ENCODE measurements at regions not wholly inside any gene's neighbourhood (a gene's known extent, or its start where the extent isn't known, plus 50 kb on each side); places are given as distances from the start of the nearest gene placed in this dataset.

- no peak for TF ChIP-seq CTCF (IDR thresholded peaks at IDR 0.05; ENCODE audit: insufficient read depth, low read depth, low read length)
- Histone ChIP-seq H3K36me3 (ENCODE audit: control insufficient read depth, insufficient read depth, low read length) (no peaks in the 10 kb centered on the region), H3K4me3 (ENCODE audit: low read depth, low read length) (no peak overlapping the region), H3K27me3 (ENCODE audit: control insufficient read depth, insufficient read depth, low read length) (0 out of 2 replicates have a peak, but pooled peaks cover 3% of the 10 kb centered on the region)
- no peak for DNase-seq (ENCODE audit: low read depth)
- CTCF ChIA-PET: interaction anchor here (0.7 kb wide), 1 partner anchor 396 kb away, joined by 3 read pairs; no protein-coding TSS in a partner anchor
- POLR2A ChIA-PET: no interaction called here
Measured at GRCh38 chr14:61847861-61848260, 85.6 kb downstream of the SNAPC1 start.

- no peak for TF ChIP-seq CTCF (IDR thresholded peaks at IDR 0.05; ENCODE audit: insufficient read depth, low read depth, low read length)
- Histone ChIP-seq H3K4me3 (ENCODE audit: low read depth, low read length) (no peak overlapping the region), H3K27me3 (ENCODE audit: control insufficient read depth, insufficient read depth, low read length) (0 out of 2 replicates have a peak, but pooled peaks cover 3% of the 10 kb centered on the region), H3K36me3 (ENCODE audit: control insufficient read depth, insufficient read depth, low read length) (no peaks in the 10 kb centered on the region)
- DNase-seq (ENCODE audit: low read depth): no peak
- ChIA-PET POLR2A (no interaction called here), CTCF (no interaction called here)
Measured at GRCh38 chr14:61854898-61855297, 92.7 kb downstream of the SNAPC1 start.

GRCh38 chr14:61860294-61860918 lies 98.2 kb downstream of the SNAPC1 start:
- H3K27me3 ChIP-seq (ENCODE audit: control insufficient read depth, insufficient read depth, low read length): 0 out of 2 replicates have a peak, but pooled peaks cover 3% of the 10 kb centered on the region
- DNase-seq (ENCODE audit: low read depth): no peak
- H3K4me3 ChIP-seq (ENCODE audit: low read depth, low read length): no peak overlapping the region
- CTCF ChIA-PET: interaction anchor here (0.5 to 3.2 kb wide), 14 partner anchors 9 to 560 kb away, joined by 3 to 13 read pairs (median 4); no protein-coding TSS in a partner anchor
- POLR2A ChIA-PET: no interaction called here
- H3K36me3 ChIP-seq (ENCODE audit: control insufficient read depth, insufficient read depth, low read length): no peaks in the 10 kb centered on the region
- peak; percentile 89 for TF ChIP-seq CTCF (IDR thresholded peaks at IDR 0.05; ENCODE audit: insufficient read depth, low read depth, low read length)

GRCh38 chr14:61861320-61861865 lies 99.2 kb downstream of the SNAPC1 start:
- DNase-seq (ENCODE audit: low read depth): no peak
- no peak for TF ChIP-seq CTCF (IDR thresholded peaks at IDR 0.05; ENCODE audit: insufficient read depth, low read depth, low read length)
- Histone ChIP-seq H3K36me3 (ENCODE audit: control insufficient read depth, insufficient read depth, low read length) (no peaks in the 10 kb centered on the region), H3K4me3 (ENCODE audit: low read depth, low read length) (no peak overlapping the region), H3K27me3 (ENCODE audit: control insufficient read depth, insufficient read depth, low read length) (0 out of 2 replicates have a peak, but pooled peaks cover 3% of the 10 kb centered on the region)
- CTCF ChIA-PET: interaction anchor here (0.5 to 3.2 kb wide), 9 partner anchors 9 to 561 kb away, joined by 3 to 13 read pairs (median 5); no protein-coding TSS in a partner anchor
- POLR2A ChIA-PET: no interaction called here

- CTCF ChIA-PET: no interaction called here
- DNase-seq (ENCODE audit: low read depth): no peak
- Histone ChIP-seq H3K36me3 (ENCODE audit: control insufficient read depth, insufficient read depth, low read length) (no peaks in the 10 kb centered on the region), H3K4me3 (ENCODE audit: low read depth, low read length) (no peak overlapping the region), H3K27me3 (ENCODE audit: control insufficient read depth, insufficient read depth, low read length) (no peaks in the 10 kb centered on the region)
- POLR2A ChIA-PET: no interaction called here
- no peak for TF ChIP-seq CTCF (IDR thresholded peaks at IDR 0.05; ENCODE audit: insufficient read depth, low read depth, low read length)
Measured at GRCh38 chr14:61864329-61864898, 102.2 kb downstream of the SNAPC1 start.

All from BJ (cell line).